Loucy (cell line): ENCODE measurements at regions not wholly inside any gene's neighbourhood (a gene's known extent, or its start where the extent isn't known, plus 50 kb on each side); places are given as distances from the start of the nearest gene placed in this dataset.

Experiments used
- EZH2phosphoT487 ChIP-seq: fragments of 200-600 bp; IDR thresholded peaks from 2 replicates; pipeline ENCODE4 v1.6.1; 2018; ENCODE audit warnings: antibody characterized with exemption, mild to moderate bottlenecking, moderate library complexity, borderline replicate concordance
- TF ChIP-seq, protein P1 (sequence below): fragments of 200-600 bp; sonication (generic); conservative IDR thresholded peaks from 2 replicates; pipeline ENCODE4 v1.5.1; 2014; ENCODE audit warnings: mild to moderate bottlenecking, antibody characterized with exemption, low read length

GRCh38 chr4:79551555-79551954 is 143.5 kb upstream of the GK2 start:
- TF ChIP-seq, protein P1, sequence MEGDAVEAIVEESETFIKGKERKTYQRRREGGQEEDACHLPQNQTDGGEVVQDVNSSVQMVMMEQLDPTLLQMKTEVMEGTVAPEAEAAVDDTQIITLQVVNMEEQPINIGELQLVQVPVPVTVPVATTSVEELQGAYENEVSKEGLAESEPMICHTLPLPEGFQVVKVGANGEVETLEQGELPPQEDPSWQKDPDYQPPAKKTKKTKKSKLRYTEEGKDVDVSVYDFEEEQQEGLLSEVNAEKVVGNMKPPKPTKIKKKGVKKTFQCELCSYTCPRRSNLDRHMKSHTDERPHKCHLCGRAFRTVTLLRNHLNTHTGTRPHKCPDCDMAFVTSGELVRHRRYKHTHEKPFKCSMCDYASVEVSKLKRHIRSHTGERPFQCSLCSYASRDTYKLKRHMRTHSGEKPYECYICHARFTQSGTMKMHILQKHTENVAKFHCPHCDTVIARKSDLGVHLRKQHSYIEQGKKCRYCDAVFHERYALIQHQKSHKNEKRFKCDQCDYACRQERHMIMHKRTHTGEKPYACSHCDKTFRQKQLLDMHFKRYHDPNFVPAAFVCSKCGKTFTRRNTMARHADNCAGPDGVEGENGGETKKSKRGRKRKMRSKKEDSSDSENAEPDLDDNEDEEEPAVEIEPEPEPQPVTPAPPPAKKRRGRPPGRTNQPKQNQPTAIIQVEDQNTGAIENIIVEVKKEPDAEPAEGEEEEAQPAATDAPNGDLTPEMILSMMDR: no peak
- no peak for TF ChIP-seq EZH2phosphoT487
